Tibial nerve (tissue), 4 donors: ENCODE measurements at regions not wholly inside any gene's neighbourhood (a gene's known extent, or its start where the extent isn't known, plus 50 kb on each side); places are given as distances from the start of the nearest gene placed in this dataset.

Experiments used
- CTCF ChIP-seq, 5 experiments: fragments of 200-600 bp in 3 of 5; fragments of 450-650 bp in 2 of 5; sonication (generic) in 3 of 5; IDR thresholded peaks; one replicate each; pipeline ENCODE4 v1.5.1; 2016 to 2019; ENCODE audit warnings: antibody characterized with exemption in 5 of 5, mild to moderate bottlenecking in 3 of 5, moderate library complexity in 2 of 5
- EP300 ChIP-seq, 2 donors: sonication (generic); formaldehyde crosslinking; IDR thresholded peaks; one replicate each; pipeline ENCODE4 v1.6.1; 2017; ENCODE audit warnings: antibody characterized with exemption in 2 of 2, mild to moderate bottlenecking in 1 of 2
- POLR2A ChIP-seq, 2 donors: fragments of 450-650 bp; IDR thresholded peaks; one replicate each; pipeline ENCODE4 v1.6.1; 2017; ENCODE audit warnings: antibody characterized with exemption in 2 of 2, mild to moderate bottlenecking in 2 of 2, moderate library complexity in 2 of 2

- TF ChIP-seq CTCF (IDR thresholded peaks at IDR 0.05) (no peak), EP300 (IDR thresholded peaks at IDR 0.05) (no peak), POLR2A (IDR thresholded peaks at IDR 0.05) (no peak)
Measured at GRCh38 chr2:52970642-52971041, 797.0 kb upstream of the CHAC2 start.
